Endothelial cell of umbilical vein (primary cell): ENCODE measurements at regions not wholly inside any gene's neighbourhood (a gene's known extent, or its start where the extent isn't known, plus 50 kb on each side); places are given as distances from the start of the nearest gene placed in this dataset.

Source experiments
- BruUV-seq: library from RNA; stranded (reverse); fragments of 400-500 nt; replicated peaks from 2 replicates; lab custom pipeline; 2021; lab: Mats Ljungman, UMichigan
- CTCF ChIA-PET: fragments of 300-600, 350-600 bp; sonication (Branson Sonifier 250); formaldehyde crosslinking; loops from one replicate; lab custom pipeline; 2021; ENCODE audit warnings: antibody characterized with exemption, inconsistent platforms; lab: Charles Lee
- POLR2A ChIA-PET: fragments of 300-600, 350-600 bp; sonication (Branson Sonifier 250); formaldehyde crosslinking; loops from one replicate; lab custom pipeline; 2021; ENCODE audit warnings: antibody characterized with exemption, inconsistent platforms; lab: Charles Lee
- DNase-seq: peaks from one replicate; pipeline ENCODE4 v3.0.0-alpha.2; 2011; ENCODE audit warnings: low read depth, low spot score
- FAIRE-seq: peaks from 2 replicates; lab custom pipeline; 2011; peaks lifted over from hg19 to GRCh38; lab: Jason Lieb, UNC
- H2AFZ ChIP-seq: 2 replicates; pipeline ENCODE4 v1.6.0; 2012; ENCODE audit warnings: low read depth, low read length, control low read depth, inconsistent platforms
- H3K27ac ChIP-seq: 2 replicates; pipeline ENCODE4 v1.5.1; 2011; ENCODE audit warnings: low read depth, mild to moderate bottlenecking, control low read depth, low read length, moderate library complexity; ENCODE audit not compliant: insufficient read depth
- H3K27me3 ChIP-seq, 2 experiments: 2 replicates each; pipeline versions ENCODE4 v1.6.0 to v1.6.1; 2011; ENCODE audit warnings: low read length in 2 of 2, mixed read lengths in 1 of 2; ENCODE audit not compliant: control insufficient read depth in 2 of 2, insufficient read depth in 2 of 2
- H3K36me3 ChIP-seq, 2 experiments: 2 replicates in 1 of 2; 3 replicates in 1 of 2; pipeline ENCODE4 v1.5.1; 2011; ENCODE audit warnings: low read length in 2 of 2, mild to moderate bottlenecking in 1 of 2, moderate library complexity in 1 of 2; ENCODE audit not compliant: control insufficient read depth in 2 of 2, insufficient read depth in 2 of 2; ENCODE audit errors: extremely low read depth in 1 of 2
- H3K4me1 ChIP-seq: 3 replicates; pipeline ENCODE4 v1.5.1; 2011; ENCODE audit warnings: mild to moderate bottlenecking, low read length; ENCODE audit not compliant: control insufficient read depth, insufficient read depth; ENCODE audit errors: extremely low read depth
- H3K4me2 ChIP-seq: 2 replicates; pipeline ENCODE4 v1.6.1; 2011; ENCODE audit warnings: low read length, control low read depth, mixed read lengths; ENCODE audit not compliant: insufficient read depth
- H3K4me3 ChIP-seq, 3 experiments: fragments of 200-600 bp in 1 of 3; sonication (generic), shearing (Covaris generic) in 1 of 3; replicated peaks in 1 of 3; 2 replicates each; pipeline ENCODE4 v1.5.1; 2011 to 2016; ENCODE audit warnings: control low read depth in 3 of 3, low read length in 3 of 3, mild to moderate bottlenecking in 2 of 3, inconsistent platforms in 1 of 3, low read depth in 1 of 3, moderate library complexity in 1 of 3; ENCODE audit not compliant: insufficient read depth in 1 of 3
- H3K79me2 ChIP-seq: 2 replicates; pipeline ENCODE4 v1.6.0; 2012; ENCODE audit warnings: low read length, inconsistent platforms; ENCODE audit not compliant: control insufficient read depth, insufficient read depth
- H3K9ac ChIP-seq: replicated peaks from 2 replicates; pipeline ENCODE3; 2011; ENCODE audit warnings: low read length, control low read depth; ENCODE audit not compliant: insufficient read depth; ENCODE audit errors: extremely low read depth
- H3K9me1 ChIP-seq: replicated peaks from 3 replicates; pipeline ENCODE4 v1.6.0; 2011; ENCODE audit warnings: mild to moderate bottlenecking, low read length; ENCODE audit not compliant: control insufficient read depth, insufficient read depth; ENCODE audit errors: extremely low read depth
- H3K9me3 ChIP-seq: replicated peaks from 2 replicates; pipeline ENCODE4 v1.5.1; 2012; ENCODE audit warnings: low read length, inconsistent platforms; ENCODE audit not compliant: control insufficient read depth, insufficient read depth
- H4K20me1 ChIP-seq: replicated peaks from 2 replicates; pipeline ENCODE3; 2011; ENCODE audit warnings: mild to moderate bottlenecking, low read length; ENCODE audit not compliant: control insufficient read depth, insufficient read depth; ENCODE audit errors: extremely low read depth
- CTCF ChIP-seq, 2 donors: IDR thresholded peaks; 1 replicate in 1 of 2; 2 replicates in 1 of 2; pipeline ENCODE4 v1.5.1; 2011; ENCODE audit warnings: low read length in 2 of 2, mild to moderate bottlenecking in 2 of 2, moderate library complexity in 2 of 2, control low read depth in 1 of 2, inconsistent platforms in 1 of 2, low read depth in 1 of 2; ENCODE audit not compliant: insufficient read depth in 1 of 2; ENCODE audit errors: extremely low read depth in 1 of 2
- EZH2 ChIP-seq: IDR thresholded peaks from 2 replicates; pipeline ENCODE4 v1.6.1; 2012; ENCODE audit warnings: borderline replicate concordance, low read depth, mild to moderate bottlenecking, moderate library complexity, low read length, inconsistent platforms; ENCODE audit not compliant: severe bottlenecking
- FOS ChIP-seq: IDR thresholded peaks from 2 replicates; pipeline ENCODE4 v1.6.1; 2011; ENCODE audit warnings: mild to moderate bottlenecking, low read length, moderate library complexity, borderline replicate concordance; ENCODE audit not compliant: insufficient read depth
- GATA2 ChIP-seq: IDR thresholded peaks from 2 replicates; pipeline ENCODE4 v1.7.0; 2011; ENCODE audit warnings: low read depth, mild to moderate bottlenecking, moderate library complexity, mixed read lengths, low read length; ENCODE audit not compliant: insufficient read length, insufficient read depth
- JUN ChIP-seq: IDR thresholded peaks from 2 replicates; pipeline ENCODE4 v1.6.1; 2011; ENCODE audit warnings: borderline replicate concordance, low read depth; ENCODE audit not compliant: insufficient read length, insufficient read depth
- MAX ChIP-seq: IDR thresholded peaks from 2 replicates; pipeline ENCODE4 v1.6.1; 2011; ENCODE audit not compliant: insufficient read depth, insufficient read length
- MYC ChIP-seq: IDR thresholded peaks from one replicate; pipeline ENCODE4 v1.6.1; 2011; ENCODE audit warnings: mild to moderate bottlenecking, low read depth, low read length
- POLR2A ChIP-seq: IDR thresholded peaks from 2 replicates; pipeline ENCODE4 v1.6.1; 2012; ENCODE audit warnings: low read depth, mild to moderate bottlenecking, control low read depth, low read length
- POLR2AphosphoS5 ChIP-seq: IDR thresholded peaks from 2 replicates; pipeline ENCODE4 v1.6.1; 2012; ENCODE audit warnings: low read depth, mild to moderate bottlenecking, control low read depth, low read length, moderate library complexity; ENCODE audit not compliant: insufficient read depth
- dilution Hi-C: fragments of 300-500 bp; cut with MboI; formaldehyde crosslinking; loops from one replicate; pipeline ENCODE4 v1.15.0; 2019; ENCODE audit warnings: low sequenced_read_pairs; ENCODE audit not compliant: extremely low pct_ligation_motif_present
- intact Hi-C: fragments of 100-400 bp; cut with micrococcal nuclease; formaldehyde crosslinking; loops from one replicate; pipeline ENCODE4 v1.10.0; 2022

GRCh38 chr7:126065766-126066165, 1136.1 kb upstream of the POT1 start:
- no peak for DNase-seq
- no peak overlapping the region for H2AFZ ChIP-seq
- dilution Hi-C loops, result no loop called here
- no peak overlapping the region for H3K4me2 ChIP-seq
- TF ChIP-seq FOS (no peak), MYC (no peak), GATA2 (no peak), EZH2 (no peak), POLR2AphosphoS5 (no peak), CTCF (IDR thresholded peaks at IDR 0.05; ENCODE audit: extremely low read depth in 1 of 2, insufficient read depth in 1 of 2, low read depth in 1 of 2, low read length in 2 of 2) (no peak), MAX (no peak), JUN (no peak), POLR2A (no peak)
- intact Hi-C loops, result no loop called here
- H3K9me1 ChIP-seq, result no peaks in the 10 kb centered on the region
- no peaks in the 10 kb centered on the region for H3K27me3 ChIP-seq
- no TSS peak for BruUV-seq
- FAIRE-seq, result no peak
- ChIA-PET POLR2A (no interaction called here), CTCF (no interaction called here)
- H3K4me3 ChIP-seq, result no peak overlapping the region
- H3K36me3 ChIP-seq, result no peaks in the 10 kb centered on the region
- no peak overlapping the region for H3K9ac ChIP-seq
- no peaks in the 10 kb centered on the region for H4K20me1 ChIP-seq
- H3K4me1 ChIP-seq, result no peaks in the 10 kb centered on the region
- H3K79me2 ChIP-seq, result no peaks in the 10 kb centered on the region
- H3K27ac ChIP-seq, result no peak overlapping the region
- no peaks in the 10 kb centered on the region for H3K9me3 ChIP-seq
